ENCODE measurements at regions not wholly inside any gene's neighbourhood (a gene's known extent, or its start where the extent isn't known, plus 50 kb on each side); places are given as distances from the start of the nearest gene placed in this dataset.

DNA sequence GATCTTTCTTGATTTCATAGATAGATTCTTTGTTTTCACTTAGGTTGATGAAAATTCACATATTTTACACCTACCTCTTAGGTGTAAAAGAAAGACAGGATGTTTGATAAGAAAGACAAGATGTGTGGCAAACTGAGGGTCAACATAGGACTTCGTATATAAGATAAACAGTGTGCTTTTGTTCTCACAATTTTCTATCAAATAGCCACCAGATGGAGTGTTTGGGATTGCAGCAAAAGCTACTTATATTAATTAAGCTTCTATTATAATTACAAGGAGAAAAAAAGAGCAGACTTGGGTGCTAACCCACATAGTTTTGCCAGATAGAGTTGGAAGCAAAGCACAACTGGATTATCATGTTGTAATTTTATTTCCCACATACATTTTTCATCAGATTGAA lies 232.9 kb downstream of the CDH7 start:
- TF ChIP-seq, protein P1, sequence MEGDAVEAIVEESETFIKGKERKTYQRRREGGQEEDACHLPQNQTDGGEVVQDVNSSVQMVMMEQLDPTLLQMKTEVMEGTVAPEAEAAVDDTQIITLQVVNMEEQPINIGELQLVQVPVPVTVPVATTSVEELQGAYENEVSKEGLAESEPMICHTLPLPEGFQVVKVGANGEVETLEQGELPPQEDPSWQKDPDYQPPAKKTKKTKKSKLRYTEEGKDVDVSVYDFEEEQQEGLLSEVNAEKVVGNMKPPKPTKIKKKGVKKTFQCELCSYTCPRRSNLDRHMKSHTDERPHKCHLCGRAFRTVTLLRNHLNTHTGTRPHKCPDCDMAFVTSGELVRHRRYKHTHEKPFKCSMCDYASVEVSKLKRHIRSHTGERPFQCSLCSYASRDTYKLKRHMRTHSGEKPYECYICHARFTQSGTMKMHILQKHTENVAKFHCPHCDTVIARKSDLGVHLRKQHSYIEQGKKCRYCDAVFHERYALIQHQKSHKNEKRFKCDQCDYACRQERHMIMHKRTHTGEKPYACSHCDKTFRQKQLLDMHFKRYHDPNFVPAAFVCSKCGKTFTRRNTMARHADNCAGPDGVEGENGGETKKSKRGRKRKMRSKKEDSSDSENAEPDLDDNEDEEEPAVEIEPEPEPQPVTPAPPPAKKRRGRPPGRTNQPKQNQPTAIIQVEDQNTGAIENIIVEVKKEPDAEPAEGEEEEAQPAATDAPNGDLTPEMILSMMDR (IDR thresholded peaks at IDR 0.05) = no peak
- TF ChIP-seq POLR2A (IDR thresholded peaks at IDR 0.05) = no peak

Measured in breast epithelium (tissue), 3 donors.